AG10803 (cell line): ENCODE measurements at regions not wholly inside any gene's neighbourhood (a gene's known extent, or its start where the extent isn't known, plus 50 kb on each side); places are given as distances from the start of the nearest gene placed in this dataset.

Experiments used
- DNase-seq: peaks from one replicate; pipeline ENCODE4 v3.0.0; 2010; ENCODE audit warnings: low read depth
- H3K4me3 ChIP-seq: 2 replicates; pipeline ENCODE4 v1.5.1; 2011; ENCODE audit warnings: mild to moderate bottlenecking, low read length, control low read depth
- CTCF ChIP-seq: conservative IDR thresholded peaks from 2 replicates; pipeline ENCODE4 v1.5.1; 2011; ENCODE audit warnings: mild to moderate bottlenecking, low read length, control low read depth, inconsistent platforms

- DNase-seq = no peak
- no peak overlapping the region for H3K4me3 ChIP-seq
- TF ChIP-seq CTCF = no peak
These were observed 187.3 kb upstream of the ID2 start for GRCh38 chr2:8494589-8494988.

- no peak overlapping the region for H3K4me3 ChIP-seq
- DNase-seq = no peak
- no peak for TF ChIP-seq CTCF
These were observed 186.5 kb upstream of the ID2 start for GRCh38 chr2:8495189-8495989.

GRCh38 chr2:8496079-8496478 lies 185.8 kb upstream of the ID2 start:
- no peak for DNase-seq
- no peak for TF ChIP-seq CTCF
- no peak overlapping the region for H3K4me3 ChIP-seq

GRCh38 chr2:8496617-8497016 lies 185.2 kb upstream of the ID2 start:
- no peak for TF ChIP-seq CTCF
- DNase-seq = no peak
- no peak overlapping the region for H3K4me3 ChIP-seq

GRCh38 chr2:8498994-8499393 lies 182.9 kb upstream of the ID2 start:
- no peak for TF ChIP-seq CTCF
- no peak for DNase-seq
- no peak overlapping the region for H3K4me3 ChIP-seq

- TF ChIP-seq CTCF = no peak
- peak; percentile 13 for DNase-seq
- no peak overlapping the region for H3K4me3 ChIP-seq
These were observed 181.5 kb upstream of the ID2 start for GRCh38 chr2:8500124-8501054.
